ENCODE measurements at regions not wholly inside any gene's neighbourhood (a gene's known extent, or its start where the extent isn't known, plus 50 kb on each side); places are given as distances from the start of the nearest gene placed in this dataset.

GRCh38 chr5:132130918-132131715 is 57.5 kb downstream of the CSF2 start:
- FAIRE-seq (no peak), DNase-seq (ENCODE audit: insufficient read length) (no peak)
- no peak for TF ChIP-seq POLR2AphosphoS5 (IDR thresholded peaks at IDR 0.05; ENCODE audit: low read depth, low read length)
- no peak for TF ChIP-seq TAF1 (IDR thresholded peaks at IDR 0.05; ENCODE audit: borderline replicate concordance, low read depth, low read length)
- no peak for TF ChIP-seq POLR2A (IDR thresholded peaks at IDR 0.05; ENCODE audit: low read depth, low read length)

GRCh38 chr5:132132138-132132537 is 58.5 kb downstream of the CSF2 start:
- FAIRE-seq: no peak
- TF ChIP-seq TAF1 (IDR thresholded peaks at IDR 0.05; ENCODE audit: borderline replicate concordance, low read depth, low read length) (no peak), POLR2AphosphoS5 (IDR thresholded peaks at IDR 0.05; ENCODE audit: low read depth, low read length) (no peak), POLR2A (IDR thresholded peaks at IDR 0.05; ENCODE audit: low read depth, low read length) (no peak)
- no peak for DNase-seq (ENCODE audit: insufficient read length)

GRCh38 chr5:132134384-132134783 is 60.8 kb downstream of the CSF2 start:
- TF ChIP-seq TAF1 (IDR thresholded peaks at IDR 0.05; ENCODE audit: borderline replicate concordance, low read depth, low read length) (no peak), POLR2A (IDR thresholded peaks at IDR 0.05; ENCODE audit: low read depth, low read length) (no peak), POLR2AphosphoS5 (IDR thresholded peaks at IDR 0.05; ENCODE audit: low read depth, low read length) (no peak)
- DNase-seq (ENCODE audit: insufficient read length) (no peak), FAIRE-seq (no peak)

- TF ChIP-seq POLR2A (IDR thresholded peaks at IDR 0.05; ENCODE audit: low read depth, low read length) (no peak), POLR2AphosphoS5 (IDR thresholded peaks at IDR 0.05; ENCODE audit: low read depth, low read length) (no peak), TAF1 (IDR thresholded peaks at IDR 0.05; ENCODE audit: borderline replicate concordance, low read depth, low read length) (no peak)
- no peak for DNase-seq (ENCODE audit: insufficient read length)
- no peak for FAIRE-seq
Measured at GRCh38 chr5:132136906-132137305, 63.3 kb downstream of the CSF2 start.

- DNase-seq (ENCODE audit: insufficient read length) (no peak), FAIRE-seq (peak; percentile 48)
- TF ChIP-seq POLR2A (IDR thresholded peaks at IDR 0.05; ENCODE audit: low read depth, low read length) (no peak), TAF1 (IDR thresholded peaks at IDR 0.05; ENCODE audit: borderline replicate concordance, low read depth, low read length) (no peak), POLR2AphosphoS5 (IDR thresholded peaks at IDR 0.05; ENCODE audit: low read depth, low read length) (no peak)
Measured at GRCh38 chr5:132138260-132138659, 64.7 kb downstream of the CSF2 start.

Measured in GM12892 (cell line).